K562 (cell line): ENCODE measurements at regions not wholly inside any gene's neighbourhood (a gene's known extent, or its start where the extent isn't known, plus 50 kb on each side); places are given as distances from the start of the nearest gene placed in this dataset.
"Not testable (repeated sequence)": the region's sequence is repeated elsewhere in the genome, so short reads cannot be mapped to it uniquely, and the experiment has no call there.

Source experiments
- ATAC-seq: fragments of 200-7000 bp; cut with Tn5 transposase; 3 replicates; pipeline ENCODE4 v1.9.1; 2020; ENCODE audit warnings: moderate library complexity
- BruUV-seq: library from RNA; stranded (reverse); fragments of 400-500 nt; replicated peaks from 2 replicates; lab custom pipeline; 2021; lab: Mats Ljungman, UMichigan
- CTCF ChIA-PET: fragments of 300-600 bp; formaldehyde crosslinking; extraction: SDS; loops from one replicate; lab custom pipeline; 2021; ENCODE audit warnings: low intra/inter-chr PET ratio; lab: Yijun Ruan, JAX
- POLR2A ChIA-PET: fragments of 300-600, 350-650 bp; sonication (Branson Sonifier 250); formaldehyde crosslinking; extraction: SDS; loops from one replicate; lab custom pipeline; 2021; ENCODE audit warnings: antibody characterized with exemption, inconsistent platforms; lab: Yijun Ruan, JAX
- DNase-seq, 4 experiments: peaks; one replicate each; pipeline versions ENCODE4 v3.0.0 to v3.0.0-alpha.2; 2011 to 2018; ENCODE audit warnings: low spot score in 3 of 4, mixed read lengths in 3 of 4; ENCODE audit errors: extremely low read depth in 1 of 4
- FAIRE-seq: peaks from 2 replicates; lab custom pipeline; 2011; peaks lifted over from hg19 to GRCh38; lab: Jason Lieb, UNC
- H2AFZ ChIP-seq: 2 replicates; pipeline ENCODE4 v1.6.0; 2011; ENCODE audit warnings: low read depth, low read length, control low read depth, inconsistent platforms
- H3K27ac ChIP-seq: fragments of 200-600 bp; 3 replicates; pipeline ENCODE4 v1.8.0; 2011; ENCODE audit warnings: low read depth, mild to moderate bottlenecking, control low read depth, inconsistent platforms, low read length, moderate library complexity, mixed read lengths; ENCODE audit errors: extremely low read depth
- H3K27me3 ChIP-seq, 2 experiments: fragments of 300-600 bp in 1 of 2; 2 replicates in 1 of 2; 3 replicates in 1 of 2; pipeline versions ENCODE4 v1.6.0 to v1.8.0; 2011; ENCODE audit warnings: inconsistent platforms in 2 of 2, low read length in 2 of 2, mild to moderate bottlenecking in 1 of 2, mixed read lengths in 1 of 2, moderate library complexity in 1 of 2; ENCODE audit not compliant: control insufficient read depth in 2 of 2, insufficient read depth in 2 of 2
- H3K36me3 ChIP-seq: fragments of 300-600 bp; 3 replicates; pipeline ENCODE4 v1.8.0; 2011; ENCODE audit warnings: mild to moderate bottlenecking, low read length, inconsistent platforms; ENCODE audit not compliant: control insufficient read depth, insufficient read depth
- H3K4me1 ChIP-seq, 2 experiments: fragments of 200-600 bp in 1 of 2; replicated peaks in 1 of 2; 2 replicates in 1 of 2; 3 replicates in 1 of 2; pipeline versions ENCODE4 v1.5.1 to v1.8.0; 2011; ENCODE audit warnings: inconsistent platforms in 2 of 2, low read length in 2 of 2, mild to moderate bottlenecking in 1 of 2, mixed read lengths in 1 of 2, moderate library complexity in 1 of 2; ENCODE audit not compliant: control insufficient read depth in 2 of 2, insufficient read depth in 2 of 2
- H3K4me2 ChIP-seq: 2 replicates; pipeline ENCODE4 v1.6.1; 2011; ENCODE audit warnings: low read length, control low read depth, inconsistent platforms, mixed read lengths; ENCODE audit not compliant: insufficient read depth
- H3K4me3 ChIP-seq: fragments of 200-600 bp; sonication (generic), shearing (Covaris generic); 2 replicates; pipeline ENCODE4 v1.5.1; 2016; ENCODE audit warnings: control low read depth, inconsistent platforms
- H3K79me2 ChIP-seq: fragments of 200-600 bp; 3 replicates; pipeline ENCODE4 v1.8.0; 2011; ENCODE audit warnings: low read length, inconsistent platforms; ENCODE audit not compliant: control insufficient read depth, insufficient read depth
- H3K9ac ChIP-seq, 2 experiments: 2 replicates each; pipeline versions ENCODE4 v1.6.0 to v1.6.1; 2011; ENCODE audit warnings: low read depth in 2 of 2, low read length in 2 of 2, control low read depth in 1 of 2, inconsistent platforms in 1 of 2, mild to moderate bottlenecking in 1 of 2, mixed read lengths in 1 of 2; ENCODE audit not compliant: insufficient read depth in 1 of 2
- H3K9me1 ChIP-seq: one replicate; pipeline ENCODE4 v1.6.0; 2011; ENCODE audit warnings: inconsistent platforms, mild to moderate bottlenecking, low read length, moderate library complexity; ENCODE audit not compliant: control insufficient read depth, insufficient read depth
- H3K9me3 ChIP-seq: replicated peaks from 2 replicates; pipeline ENCODE4 v1.5.1; 2011; ENCODE audit warnings: low read depth, low read length, inconsistent platforms; ENCODE audit not compliant: control insufficient read depth, insufficient read depth
- H4K20me1 ChIP-seq: replicated peaks from 2 replicates; pipeline ENCODE4 v1.6.1; 2011; ENCODE audit warnings: low read length, inconsistent platforms, mixed read lengths; ENCODE audit not compliant: control insufficient read depth, insufficient read depth
- C11orf30 ChIP-seq: fragments of 450-650 bp; IDR thresholded peaks from 2 replicates; pipeline ENCODE4 v1.6.1; 2016; ENCODE audit warnings: low read depth, mild to moderate bottlenecking
- MAFG ChIP-seq: fragments of 450-650 bp; conservative IDR thresholded peaks from 2 replicates; pipeline ENCODE4 v1.6.1; 2016; ENCODE audit warnings: missing genetic modification characterization, missing compliant biosample characterization
- MECOM ChIP-seq: fragments of 250-450 bp; sonication (Bioruptor Pico); IDR thresholded peaks from 2 replicates; pipeline ENCODE4 v1.8.0; 2022; ENCODE audit warnings: inconsistent platforms
- NFYB ChIP-seq: IDR thresholded peaks from 2 replicates; pipeline ENCODE4 v1.6.1; 2011; ENCODE audit warnings: mild to moderate bottlenecking, moderate library complexity; ENCODE audit not compliant: insufficient read length; ENCODE audit errors: extremely low read depth
- ZBTB17 ChIP-seq: fragments of 450-650 bp; formaldehyde crosslinking; IDR thresholded peaks from 2 replicates; pipeline ENCODE4 v1.4.0; 2020; ENCODE audit warnings: mild to moderate bottlenecking
- ZNF23 ChIP-seq: fragments of 250-450 bp; sonication (Bioruptor Pico); IDR thresholded peaks from 2 replicates; pipeline ENCODE4 v1.4.0; 2020; ENCODE audit warnings: mild to moderate bottlenecking
- ZNF316 ChIP-seq: fragments of 450-650 bp; IDR thresholded peaks from 2 replicates; pipeline ENCODE4 v1.6.1; 2016
- WGBS: fragments of 100-300 bp; shearing (Covaris generic); methylation state at CpG from one replicate; pipeline ENCODE4 v1.1.6; 2016; ENCODE audit warnings: low coverage, mixed read lengths; ENCODE audit not compliant: insufficient coverage; ENCODE audit errors: missing lambda C conversion rate; 5-methylcytosine and 5-hydroxymethylcytosine counted together
- in situ Hi-C: fragments of 300-500 bp; cut with MboI; formaldehyde crosslinking; loops from 4 replicates; pipeline ENCODE4 v1.15.0; 2018; ENCODE audit warnings: inconsistent platforms, mixed read lengths
- intact Hi-C: fragments of 100-400 bp; cut with micrococcal nuclease; formaldehyde crosslinking; loops from 2 replicates; pipeline ENCODE4 v1.14.2; 2022

- H3K27ac ChIP-seq, H3K9me1 ChIP-seq, H3K9me3 ChIP-seq, H3K4me3 ChIP-seq, H3K9ac ChIP-seq, H4K20me1 ChIP-seq, POLR2A ChIA-PET, H3K36me3 ChIP-seq, DNase-seq, H3K79me2 ChIP-seq, H3K4me2 ChIP-seq, in situ Hi-C loops, H2AFZ ChIP-seq, H3K4me1 ChIP-seq, CTCF ChIA-PET, FAIRE-seq, BruUV-seq: not testable (repeated sequence)
- intact Hi-C loops: loop anchor here (10.0 kb wide), 2 partner anchors 435 to 975 kb away; no protein-coding TSS in a partner anchor
- ATAC-seq: peak; percentile 40; the same call in 1 of the 3 replicates
- WGBS: 38% methylated on average over 4 of the region's 4 CpGs
- TF ChIP-seq ZNF316 (peak; percentile 84), NFYB (peak; percentile 82), MAFG (peak; percentile 58), C11orf30 (peak; percentile 63)
- H3K27me3 ChIP-seq: peaks cover 3 to 45% of the 10 kb centered on the region in 2 experiments
These were observed 185.9 kb downstream of the RPS24 start for GRCh38 chr10:78219568-78219967.

GRCh38 chr10:78220781-78221180, 187.1 kb downstream of the RPS24 start:
- Histone ChIP-seq H3K79me2 (no peaks in the 10 kb centered on the region), H3K4me2 (no peak overlapping the region), H3K4me3 (no peak overlapping the region), H3K9ac (no peak overlapping the region), H3K36me3 (no peaks in the 10 kb centered on the region), H3K27me3 (peaks cover 3 to 51% of the 10 kb centered on the region in 2 experiments), H2AFZ (no peak overlapping the region), H3K9me3 (no peaks in the 10 kb centered on the region), H3K4me1 (no peaks in the 10 kb centered on the region), H3K9me1 (no peaks in the 10 kb centered on the region), H4K20me1 (peaks cover 8% of the 10 kb centered on the region; the same call in 1 of the 2 replicates), H3K27ac (no peak overlapping the region)
- FAIRE-seq: no peak
- ChIA-PET POLR2A (no interaction called here), CTCF (no interaction called here)
- BruUV-seq: no TSS peak
- no peak for ATAC-seq
- DNase-seq: no peak
- TF ChIP-seq ZBTB17 (CRISPR knock-in tag) (peak; percentile 58; the same call in 1 of the 2 replicates), MECOM (no peak), ZNF23 (CRISPR knock-in tag) (0 out of 2 replicates have a peak, but pooled peaks have one; percentile 56)
- in situ Hi-C loops (no loop called here), intact Hi-C loops (no loop called here)
- WGBS: 0% methylated on average over 2 of the region's 2 CpGs
